ENCODE measurements at regions not wholly inside any gene's neighbourhood (a gene's known extent, or its start where the extent isn't known, plus 50 kb on each side); places are given as distances from the start of the nearest gene placed in this dataset.

DNA sequence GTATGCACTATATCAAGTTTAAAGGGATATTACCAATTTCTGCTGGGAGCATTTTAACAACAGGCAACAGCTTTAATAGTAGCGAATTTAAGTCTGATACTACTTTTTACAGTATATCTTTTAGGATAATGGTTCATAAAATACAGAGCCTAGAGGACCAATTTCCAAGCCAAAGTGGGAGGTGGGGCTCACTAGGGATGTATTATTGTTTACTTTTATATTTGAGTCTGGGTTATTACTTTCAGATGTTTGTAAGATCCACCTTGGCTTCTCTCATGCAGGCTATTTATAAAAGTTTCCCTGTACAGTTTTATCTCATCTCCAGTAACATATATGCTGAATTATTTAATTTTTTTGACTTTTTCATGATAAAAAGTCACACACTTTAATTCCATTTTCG lies 242.0 kb downstream of the CMPK2 start:
- TF ChIP-seq, protein P1, sequence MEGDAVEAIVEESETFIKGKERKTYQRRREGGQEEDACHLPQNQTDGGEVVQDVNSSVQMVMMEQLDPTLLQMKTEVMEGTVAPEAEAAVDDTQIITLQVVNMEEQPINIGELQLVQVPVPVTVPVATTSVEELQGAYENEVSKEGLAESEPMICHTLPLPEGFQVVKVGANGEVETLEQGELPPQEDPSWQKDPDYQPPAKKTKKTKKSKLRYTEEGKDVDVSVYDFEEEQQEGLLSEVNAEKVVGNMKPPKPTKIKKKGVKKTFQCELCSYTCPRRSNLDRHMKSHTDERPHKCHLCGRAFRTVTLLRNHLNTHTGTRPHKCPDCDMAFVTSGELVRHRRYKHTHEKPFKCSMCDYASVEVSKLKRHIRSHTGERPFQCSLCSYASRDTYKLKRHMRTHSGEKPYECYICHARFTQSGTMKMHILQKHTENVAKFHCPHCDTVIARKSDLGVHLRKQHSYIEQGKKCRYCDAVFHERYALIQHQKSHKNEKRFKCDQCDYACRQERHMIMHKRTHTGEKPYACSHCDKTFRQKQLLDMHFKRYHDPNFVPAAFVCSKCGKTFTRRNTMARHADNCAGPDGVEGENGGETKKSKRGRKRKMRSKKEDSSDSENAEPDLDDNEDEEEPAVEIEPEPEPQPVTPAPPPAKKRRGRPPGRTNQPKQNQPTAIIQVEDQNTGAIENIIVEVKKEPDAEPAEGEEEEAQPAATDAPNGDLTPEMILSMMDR (IDR thresholded peaks at IDR 0.05; ENCODE audit: low read depth, low read length) = no peak
- no peak for TF ChIP-seq POLR2A (IDR thresholded peaks at IDR 0.05; ENCODE audit: extremely low read depth, insufficient read length)
- TF ChIP-seq, protein P2, sequence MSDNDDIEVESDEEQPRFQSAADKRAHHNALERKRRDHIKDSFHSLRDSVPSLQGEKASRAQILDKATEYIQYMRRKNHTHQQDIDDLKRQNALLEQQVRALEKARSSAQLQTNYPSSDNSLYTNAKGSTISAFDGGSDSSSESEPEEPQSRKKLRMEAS (IDR thresholded peaks at IDR 0.05; ENCODE audit: low read depth, low read length) = no peak
